Loucy (cell line): ENCODE measurements at regions not wholly inside any gene's neighbourhood (a gene's known extent, or its start where the extent isn't known, plus 50 kb on each side); places are given as distances from the start of the nearest gene placed in this dataset.

ENCODE experiments used
- H2AFZ ChIP-seq: fragments of 200-600 bp; sonication (generic); 2 replicates; pipeline ENCODE4 v1.6.0; 2016; ENCODE audit warnings: antibody characterized with exemption, mild to moderate bottlenecking, low read length, moderate library complexity
- H3F3A ChIP-seq: fragments of 200-600 bp; 2 replicates; pipeline ENCODE4 v1.6.0; 2016; ENCODE audit warnings: antibody characterized with exemption, low read depth, mild to moderate bottlenecking
- H3K27me3 ChIP-seq: fragments of 200-600 bp; sonication (generic); 2 replicates; pipeline ENCODE4 v1.6.1; 2014; ENCODE audit warnings: low read length, mild to moderate bottlenecking; ENCODE audit not compliant: insufficient read depth, poor library complexity, severe bottlenecking
- H3K36me3 ChIP-seq: fragments of 200-600 bp; sonication (generic); 2 replicates; pipeline ENCODE4 v1.6.1; 2016; ENCODE audit warnings: low read length; ENCODE audit not compliant: insufficient read depth
- H3K4me1 ChIP-seq: fragments of 200-600 bp; sonication (generic); 2 replicates; pipeline ENCODE4 v1.5.1; 2014; ENCODE audit warnings: low read length, mild to moderate bottlenecking; ENCODE audit not compliant: insufficient read depth, poor library complexity, severe bottlenecking
- H3K4me2 ChIP-seq: fragments of 200-600 bp; sonication (generic); 2 replicates; pipeline ENCODE4 v1.6.0; 2014; ENCODE audit warnings: antibody characterized with exemption, low read length, low read depth, mild to moderate bottlenecking; ENCODE audit not compliant: poor library complexity, severe bottlenecking
- H3K4me3 ChIP-seq: fragments of 200-600 bp; sonication (generic); 2 replicates; pipeline ENCODE4 v1.5.1; 2014; ENCODE audit warnings: low read length, mild to moderate bottlenecking, mixed read lengths; ENCODE audit not compliant: poor library complexity, severe bottlenecking
- H3K79me2 ChIP-seq: fragments of 200-600 bp; sonication (generic); 2 replicates; pipeline ENCODE4 v1.6.1; 2014; ENCODE audit warnings: low read length; ENCODE audit not compliant: insufficient read depth
- H3K9ac ChIP-seq: fragments of 200-600 bp; sonication (generic); 2 replicates; pipeline ENCODE4 v1.6.0; 2014; ENCODE audit warnings: mild to moderate bottlenecking, low read depth, low read length, moderate library complexity; ENCODE audit not compliant: poor library complexity, severe bottlenecking
- H3K9me2 ChIP-seq: fragments of 200-600 bp; sonication (generic); replicated peaks from 2 replicates; pipeline ENCODE4 v1.6.1; 2016; ENCODE audit warnings: low read depth, low read length, mixed read lengths
- H3K9me3 ChIP-seq: fragments of 200-600 bp; sonication (generic); 2 replicates; pipeline ENCODE4 v1.6.1; 2014; ENCODE audit warnings: mild to moderate bottlenecking, antibody characterized with exemption, low read length, low read depth; ENCODE audit not compliant: insufficient read depth
- H4K20me1 ChIP-seq: fragments of 200-600 bp; sonication (generic); 2 replicates; pipeline ENCODE4 v1.6.0; 2014; ENCODE audit warnings: antibody characterized with exemption, low read length, mild to moderate bottlenecking; ENCODE audit not compliant: insufficient read depth, poor library complexity, severe bottlenecking
- EZH2phosphoT487 ChIP-seq: fragments of 200-600 bp; IDR thresholded peaks from 2 replicates; pipeline ENCODE4 v1.6.1; 2018; ENCODE audit warnings: antibody characterized with exemption, mild to moderate bottlenecking, moderate library complexity, borderline replicate concordance
- TF ChIP-seq, protein P1 (sequence below): fragments of 200-600 bp; sonication (generic); conservative IDR thresholded peaks from 2 replicates; pipeline ENCODE4 v1.5.1; 2014; ENCODE audit warnings: mild to moderate bottlenecking, antibody characterized with exemption, low read length

DNA sequence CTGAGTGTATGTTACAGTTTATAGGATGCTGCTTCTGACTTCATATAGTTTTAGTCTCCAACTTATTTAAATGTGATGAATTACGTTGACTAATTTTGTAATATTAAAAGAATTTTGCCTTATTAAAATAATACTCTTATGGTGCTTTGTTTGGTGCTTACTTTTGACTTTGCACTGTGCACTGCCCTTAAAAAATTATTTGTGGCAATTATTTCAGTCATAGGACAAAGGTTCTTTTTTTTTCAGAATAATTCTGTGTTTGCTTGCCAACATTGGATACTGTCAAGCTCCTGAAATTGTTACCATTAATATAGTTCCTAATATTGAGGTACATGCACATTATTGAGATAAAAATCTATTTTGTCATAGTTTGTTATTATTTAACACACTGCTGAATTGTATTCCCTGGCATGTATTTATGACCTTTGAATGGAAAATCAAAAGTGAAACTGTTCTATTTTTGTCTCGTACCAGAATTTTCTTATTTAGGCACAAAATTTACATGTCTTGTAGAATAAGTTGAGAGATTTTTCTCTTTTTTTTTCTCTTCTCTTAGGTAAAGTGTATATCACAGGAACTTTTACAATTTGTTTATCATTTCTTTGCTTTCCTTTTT, 572.8 kb upstream of the KLHL29 start:
- no peaks in the 10 kb centered on the region for H4K20me1 ChIP-seq
- no peaks in the 10 kb centered on the region for H3K79me2 ChIP-seq
- H3K4me1 ChIP-seq: no peaks in the 10 kb centered on the region
- no peak overlapping the region for H3K4me3 ChIP-seq
- H2AFZ ChIP-seq: no peak overlapping the region
- no peaks in the 10 kb centered on the region for H3K36me3 ChIP-seq
- H3K9me3 ChIP-seq: no peaks in the 10 kb centered on the region; the same call in 1 of the 2 replicates
- H3F3A ChIP-seq: no peaks in the 10 kb centered on the region
- no peak overlapping the region for H3K4me2 ChIP-seq
- H3K27me3 ChIP-seq: no peaks in the 10 kb centered on the region
- H3K9ac ChIP-seq: no peak overlapping the region
- H3K9me2 ChIP-seq: no peaks in the 10 kb centered on the region
- no peak for TF ChIP-seq EZH2phosphoT487
- TF ChIP-seq, protein P1, sequence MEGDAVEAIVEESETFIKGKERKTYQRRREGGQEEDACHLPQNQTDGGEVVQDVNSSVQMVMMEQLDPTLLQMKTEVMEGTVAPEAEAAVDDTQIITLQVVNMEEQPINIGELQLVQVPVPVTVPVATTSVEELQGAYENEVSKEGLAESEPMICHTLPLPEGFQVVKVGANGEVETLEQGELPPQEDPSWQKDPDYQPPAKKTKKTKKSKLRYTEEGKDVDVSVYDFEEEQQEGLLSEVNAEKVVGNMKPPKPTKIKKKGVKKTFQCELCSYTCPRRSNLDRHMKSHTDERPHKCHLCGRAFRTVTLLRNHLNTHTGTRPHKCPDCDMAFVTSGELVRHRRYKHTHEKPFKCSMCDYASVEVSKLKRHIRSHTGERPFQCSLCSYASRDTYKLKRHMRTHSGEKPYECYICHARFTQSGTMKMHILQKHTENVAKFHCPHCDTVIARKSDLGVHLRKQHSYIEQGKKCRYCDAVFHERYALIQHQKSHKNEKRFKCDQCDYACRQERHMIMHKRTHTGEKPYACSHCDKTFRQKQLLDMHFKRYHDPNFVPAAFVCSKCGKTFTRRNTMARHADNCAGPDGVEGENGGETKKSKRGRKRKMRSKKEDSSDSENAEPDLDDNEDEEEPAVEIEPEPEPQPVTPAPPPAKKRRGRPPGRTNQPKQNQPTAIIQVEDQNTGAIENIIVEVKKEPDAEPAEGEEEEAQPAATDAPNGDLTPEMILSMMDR: no peak

DNA sequence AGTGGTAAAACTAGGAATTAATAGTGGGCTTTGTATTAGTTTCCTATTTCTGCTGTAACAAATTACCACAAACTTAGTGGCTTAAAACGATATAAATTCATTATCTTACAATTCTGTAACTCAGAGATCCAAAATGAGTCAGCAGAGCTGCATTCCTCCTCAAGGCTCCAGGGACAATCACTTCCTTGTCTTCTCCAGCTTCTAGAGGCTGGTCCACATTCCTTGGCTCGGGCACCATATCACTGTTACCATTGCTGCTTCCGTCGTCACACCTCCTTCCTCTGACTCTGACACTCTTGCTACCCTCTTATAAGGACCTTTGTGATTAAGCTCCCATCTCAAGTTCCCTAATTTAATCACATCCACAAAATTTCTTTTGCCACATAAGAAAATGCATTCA, 567.8 kb upstream of the KLHL29 start:
- H3K9ac ChIP-seq: no peak overlapping the region
- H3K9me2 ChIP-seq: no peaks in the 10 kb centered on the region
- no peak overlapping the region for H3K4me3 ChIP-seq
- no peak overlapping the region for H2AFZ ChIP-seq
- no peaks in the 10 kb centered on the region for H3K4me1 ChIP-seq
- no peaks in the 10 kb centered on the region for H3K9me3 ChIP-seq
- H3K36me3 ChIP-seq: no peaks in the 10 kb centered on the region
- H3K27me3 ChIP-seq: no peaks in the 10 kb centered on the region
- H3F3A ChIP-seq: no peaks in the 10 kb centered on the region
- no peak overlapping the region for H3K4me2 ChIP-seq
- no peaks in the 10 kb centered on the region for H3K79me2 ChIP-seq
- TF ChIP-seq, protein P1: no peak
- TF ChIP-seq EZH2phosphoT487: no peak
- H4K20me1 ChIP-seq: no peaks in the 10 kb centered on the region

DNA sequence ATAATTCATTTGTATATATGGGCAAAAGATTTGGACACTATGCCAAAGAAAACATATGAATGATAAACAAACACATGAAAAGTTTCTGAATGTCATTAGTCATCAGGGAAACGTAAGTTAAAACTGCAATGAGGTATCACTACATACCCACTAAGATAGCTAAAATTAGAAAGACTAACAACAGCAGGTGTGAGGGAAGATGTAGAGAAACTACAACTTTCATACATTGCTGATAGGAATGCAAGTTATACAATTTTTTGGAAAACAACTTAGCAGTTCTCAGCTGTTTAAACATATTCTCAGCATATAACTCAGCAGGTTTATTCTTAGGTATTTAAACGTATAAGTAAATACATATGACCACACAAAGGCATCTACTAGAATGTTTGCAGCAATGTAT, 563.5 kb upstream of the KLHL29 start:
- H3K9ac ChIP-seq: no peak overlapping the region
- H3K4me2 ChIP-seq: no peak overlapping the region
- H3K27me3 ChIP-seq: no peaks in the 10 kb centered on the region
- no peaks in the 10 kb centered on the region for H3K9me2 ChIP-seq
- H3K36me3 ChIP-seq: no peaks in the 10 kb centered on the region
- H3K9me3 ChIP-seq: no peaks in the 10 kb centered on the region
- no peaks in the 10 kb centered on the region for H4K20me1 ChIP-seq
- no peaks in the 10 kb centered on the region for H3K4me1 ChIP-seq
- H3K4me3 ChIP-seq: no peak overlapping the region
- TF ChIP-seq, protein P1: no peak
- no peak for TF ChIP-seq EZH2phosphoT487
- H2AFZ ChIP-seq: no peak overlapping the region
- H3K79me2 ChIP-seq: no peaks in the 10 kb centered on the region
- H3F3A ChIP-seq: no peaks in the 10 kb centered on the region
